Heart left ventricle (tissue), 16 donors: ENCODE measurements at regions not wholly inside any gene's neighbourhood (a gene's known extent, or its start where the extent isn't known, plus 50 kb on each side); places are given as distances from the start of the nearest gene placed in this dataset.

Experiments
- ATAC-seq, 4 donors: fragments of 200-7000 bp; cut with Tn5 transposase; one replicate each; pipeline ENCODE4 v1.9.1; 2020 to 2022; ENCODE audit warnings: moderate library complexity in 4 of 4, mild to moderate bottlenecking in 3 of 4, moderate number of reproducible peaks in 1 of 4
- DNase-seq, 5 donors: peaks; one replicate each; pipeline ENCODE4 v3.0.0-alpha.2; 2020
- H3K27ac ChIP-seq, 12 donors: fragments of 200-600 bp; sonication (generic) in 4 of 12; one replicate each; pipeline versions ENCODE4 v1.5.0 to v1.8.0; 2016 to 2022; ENCODE audit warnings: mild to moderate bottlenecking in 2 of 12
- H3K27me3 ChIP-seq, 9 donors: fragments of 200-600 bp; sonication (generic) in 2 of 9; one replicate each; pipeline versions ENCODE4 v1.5.1 to v1.8.0; 2016 to 2022; ENCODE audit warnings: mild to moderate bottlenecking in 3 of 9
- H3K36me3 ChIP-seq, 9 donors: fragments of 200-600 bp; sonication (generic) in 2 of 9; one replicate each; pipeline versions ENCODE4 v1.5.0 to v1.8.0; 2018 to 2022; ENCODE audit warnings: mild to moderate bottlenecking in 2 of 9
- H3K4me1 ChIP-seq, 12 donors: fragments of 200-600 bp; sonication (generic) in 4 of 12; one replicate each; pipeline versions ENCODE4 v1.5.0 to v1.8.0; 2016 to 2022; ENCODE audit warnings: mild to moderate bottlenecking in 3 of 12
- H3K4me3 ChIP-seq, 12 donors: fragments of 200-600 bp; sonication (generic) in 4 of 12; one replicate each; pipeline versions ENCODE4 v1.5.0 to v1.8.0; 2017 to 2022; ENCODE audit warnings: mild to moderate bottlenecking in 9 of 12, moderate library complexity in 4 of 12
- H3K9me3 ChIP-seq, 12 donors: fragments of 200-600 bp; sonication (generic) in 4 of 12; one replicate each; pipeline versions ENCODE4 v1.5.0 to v1.8.0; 2016 to 2022; ENCODE audit warnings: mild to moderate bottlenecking in 1 of 12
- POLR2A ChIP-seq, 2 donors: fragments of 450-650 bp; IDR thresholded peaks; one replicate each; pipeline ENCODE4 v1.6.1; 2017; ENCODE audit warnings: antibody characterized with exemption in 2 of 2, mild to moderate bottlenecking in 2 of 2, moderate library complexity in 2 of 2
- WGBS, 4 donors: extraction: QIAGEN DNeasy Blood & Tissue Kit in 2 of 4; methylation state at CpG; one replicate each; pipeline versions ENCODE4 v1.1.5 to v1.1.7; 2013 to 2018; 5-methylcytosine and 5-hydroxymethylcytosine counted together
- intact Hi-C, 10 donors: fragments of 100-400 bp; cut with DNase I; formaldehyde crosslinking; loops; one replicate each; pipeline versions ENCODE4 v1.11.1 to v1.14.2; 2022
- TF ChIP-seq, protein P1 (sequence below), 12 donors: fragments of 200-600 bp; sonication (generic) in 4 of 12; IDR thresholded peaks; one replicate each; pipeline versions ENCODE4 v1.5.0 to v1.8.0; 2018 to 2022; ENCODE audit warnings: antibody characterized with exemption in 12 of 12, mild to moderate bottlenecking in 5 of 12
- donor health status: ischemic (EF 13 %, LVEDD 7.1; RV severe dilation, severe dysfunction).
- donor health status: healthy with polysubstance abuse.
- donor health status: DM: no; HTN: yes; CAD: no.
- donor health status: DM: no; HTN: no; CAD: no.
- donor health status: ischemic (EF 25% LVEDD 6.9; RV normal size, moderate dysfunction).
- donor health status: ischemic (EF 25% LVEDD 5.7; RV mildly dilated, moderate dysfunction).
- donor health status: healthy.
- donor health status: DM: yes; HTN: yes; CAD: no.
- donor health status: ischemic (EF 35%, LVEDD 5.7; RV mildly dilated, moderate dysfunction).
- donor health status: nonischemic (EF 11% LVEDD 7.7; RV severe dilation, severe dysfunction).
- donor health status: DM: yes; HTN: yes; CAD: no.
- donor health status: PGD.
- donor health status: ischemic (EF 29% LVEDD 5.4; RV normal size, mild dysfunction).
- donor health status: nonischemic (EF 23%, LVEDD 6.1; RV moderate dilation, normal function).

DNA sequence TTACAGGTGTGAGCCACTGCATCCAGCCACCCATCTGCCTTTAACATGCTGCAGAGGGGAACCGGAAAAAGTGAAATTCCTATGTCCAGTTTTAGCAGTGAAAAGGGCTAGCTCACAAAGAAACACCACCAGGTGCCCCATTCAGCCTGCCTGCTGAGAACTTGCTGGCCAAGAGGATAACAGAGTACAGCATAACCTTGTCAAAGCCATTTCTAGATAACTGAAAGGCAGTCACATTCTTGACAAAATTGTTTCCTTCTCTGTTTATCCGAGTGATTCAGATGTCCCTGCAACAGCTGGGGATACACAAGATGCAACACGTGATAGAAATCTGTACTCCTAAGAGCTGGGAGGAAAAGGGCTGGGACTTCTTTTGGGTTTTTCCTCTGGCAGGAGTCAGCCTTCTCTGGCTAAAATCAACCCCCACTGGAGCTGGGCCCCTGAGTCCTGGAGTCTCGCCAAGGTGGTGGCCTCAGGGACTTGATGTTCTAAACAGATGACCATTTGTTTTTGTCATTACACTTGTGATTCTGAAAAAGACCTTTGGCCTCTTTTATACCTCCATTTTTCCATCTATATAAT lies 505.4 kb downstream of the BCL11A start:
- no peak for TF ChIP-seq POLR2A (IDR thresholded peaks at IDR 0.05)
- TF ChIP-seq, protein P1, sequence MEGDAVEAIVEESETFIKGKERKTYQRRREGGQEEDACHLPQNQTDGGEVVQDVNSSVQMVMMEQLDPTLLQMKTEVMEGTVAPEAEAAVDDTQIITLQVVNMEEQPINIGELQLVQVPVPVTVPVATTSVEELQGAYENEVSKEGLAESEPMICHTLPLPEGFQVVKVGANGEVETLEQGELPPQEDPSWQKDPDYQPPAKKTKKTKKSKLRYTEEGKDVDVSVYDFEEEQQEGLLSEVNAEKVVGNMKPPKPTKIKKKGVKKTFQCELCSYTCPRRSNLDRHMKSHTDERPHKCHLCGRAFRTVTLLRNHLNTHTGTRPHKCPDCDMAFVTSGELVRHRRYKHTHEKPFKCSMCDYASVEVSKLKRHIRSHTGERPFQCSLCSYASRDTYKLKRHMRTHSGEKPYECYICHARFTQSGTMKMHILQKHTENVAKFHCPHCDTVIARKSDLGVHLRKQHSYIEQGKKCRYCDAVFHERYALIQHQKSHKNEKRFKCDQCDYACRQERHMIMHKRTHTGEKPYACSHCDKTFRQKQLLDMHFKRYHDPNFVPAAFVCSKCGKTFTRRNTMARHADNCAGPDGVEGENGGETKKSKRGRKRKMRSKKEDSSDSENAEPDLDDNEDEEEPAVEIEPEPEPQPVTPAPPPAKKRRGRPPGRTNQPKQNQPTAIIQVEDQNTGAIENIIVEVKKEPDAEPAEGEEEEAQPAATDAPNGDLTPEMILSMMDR (IDR thresholded peaks at IDR 0.05), result no peak
- Histone ChIP-seq H3K27ac (peak overlapping the region in 9 of 12 donors; percentile 26 to 70 (median 49)), H3K27me3 (no peaks in the 10 kb centered on the region), H3K36me3 (no peaks in the 10 kb centered on the region), H3K9me3 (no peaks in the 10 kb centered on the region), H3K4me3 (no peak overlapping the region), H3K4me1 (peaks cover 0 to 21% (median 11%) of the 10 kb centered on the region in 12 donors)
- intact Hi-C loops, result no loop called here
- ATAC-seq (peak; percentile 76 to 87 (median 84)), DNase-seq (peak; percentile 60 to 84 (median 64))
- 6 to 28% (median 20%) methylated on average over 3 to 4 of the region's 4 CpGs for WGBS, 4 donors

DNA sequence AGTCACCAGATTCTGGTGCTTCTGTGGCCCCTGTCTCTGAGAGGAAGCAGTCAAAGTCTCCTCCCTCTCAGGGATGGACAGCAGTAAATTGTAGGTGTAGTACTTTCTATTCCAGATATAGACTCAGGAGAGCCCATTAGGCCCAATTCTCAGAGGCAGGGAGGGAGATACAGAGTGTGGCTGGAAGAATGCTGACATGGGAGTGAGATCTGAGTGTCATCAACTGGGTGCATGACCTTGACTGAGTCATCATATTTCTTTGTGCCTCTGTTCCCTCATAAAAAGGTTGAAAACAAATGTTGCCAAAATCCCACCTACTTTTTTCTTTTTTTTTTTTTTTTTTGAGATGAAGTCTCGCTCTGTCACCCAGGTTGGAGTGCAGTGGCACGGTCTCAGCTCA lies 506.1 kb downstream of the BCL11A start:
- Histone ChIP-seq H3K9me3 (no peaks in the 10 kb centered on the region), H3K27ac (peak overlapping the region in 6 of 12 donors; percentile 40 to 70 (median 52)), H3K36me3 (no peaks in the 10 kb centered on the region), H3K4me1 (peaks cover 0 to 22% (median 11%) of the 10 kb centered on the region in 12 donors), H3K4me3 (no peak overlapping the region), H3K27me3 (no peaks in the 10 kb centered on the region)
- no peak for DNase-seq
- 92 to 99% (median 93%) methylated on average over 2 of the region's 2 CpGs for WGBS, 4 donors
- intact Hi-C loops, result no loop called here
- peak in 1 of 4 donors; percentile 19 for ATAC-seq
- TF ChIP-seq, protein P1 (IDR thresholded peaks at IDR 0.05), result no peak

DNA sequence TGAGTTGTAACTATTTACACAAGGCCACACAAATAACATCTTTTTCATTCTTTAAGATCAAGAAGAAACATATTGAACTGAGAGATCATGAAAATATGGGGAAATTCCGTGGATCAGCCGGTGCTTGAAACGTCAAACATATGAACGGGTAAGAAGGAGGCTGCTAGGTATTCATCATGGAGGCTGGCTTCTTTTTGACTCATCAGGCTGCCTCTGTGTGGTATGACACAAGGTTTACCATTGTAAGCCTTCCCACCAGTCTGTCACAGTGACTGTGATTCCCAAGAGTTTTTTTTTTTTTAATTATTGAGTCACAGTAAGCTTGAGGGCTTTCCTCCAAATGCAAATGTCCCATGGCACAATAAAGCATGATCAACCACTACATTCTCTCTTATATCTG lies 506.9 kb downstream of the BCL11A start:
- intact Hi-C loops, result no loop called here
- no peak overlapping the region for H3K4me3 ChIP-seq
- ATAC-seq (no peak), DNase-seq (no peak)
- no peaks in the 10 kb centered on the region for H3K27me3 ChIP-seq
- H3K27ac ChIP-seq, result no peak overlapping the region
- TF ChIP-seq, protein P1 (IDR thresholded peaks at IDR 0.05), result no peak
- TF ChIP-seq POLR2A (IDR thresholded peaks at IDR 0.05), result no peak
- no peaks in the 10 kb centered on the region for H3K36me3 ChIP-seq
- no peaks in the 10 kb centered on the region for H3K9me3 ChIP-seq
- 70 to 91% (median 86%) methylated on average over 4 of the region's 4 CpGs for WGBS, 4 donors
- H3K4me1 ChIP-seq, result peaks cover 0 to 27% (median 11%) of the 10 kb centered on the region in 12 donors

DNA sequence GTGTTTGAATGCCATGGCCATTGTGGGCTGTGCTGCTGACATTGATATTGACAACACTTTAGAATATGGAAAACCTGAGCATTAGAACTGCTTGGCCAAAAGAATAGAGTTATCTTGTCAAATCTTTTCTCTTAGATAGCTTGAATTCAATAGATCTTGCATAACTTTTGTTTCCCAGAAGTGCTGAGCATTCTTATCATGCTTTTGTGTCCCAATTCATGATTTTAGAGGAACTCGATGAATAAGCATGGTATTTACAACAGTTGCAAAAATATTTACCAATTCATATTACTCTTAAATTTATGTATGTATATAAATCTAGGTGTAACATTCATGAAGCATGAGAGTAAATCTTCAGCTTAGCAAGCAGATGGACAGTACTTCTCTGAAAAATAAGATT lies 508.0 kb downstream of the BCL11A start:
- intact Hi-C loops, result no loop called here
- Histone ChIP-seq H3K27ac (no peak overlapping the region), H3K9me3 (no peaks in the 10 kb centered on the region), H3K36me3 (no peaks in the 10 kb centered on the region), H3K4me3 (no peak overlapping the region), H3K4me1 (peaks cover 0 to 27% (median 11%) of the 10 kb centered on the region in 12 donors), H3K27me3 (no peaks in the 10 kb centered on the region)
- ATAC-seq (no peak), DNase-seq (no peak)
- WGBS, 4 donors, result 85 to 94% (median 86%) methylated on average over 1 of the region's 1 CpG
- TF ChIP-seq POLR2A (IDR thresholded peaks at IDR 0.05), result no peak
- TF ChIP-seq, protein P1 (IDR thresholded peaks at IDR 0.05), result no peak
